Liver (tissue), 8 donors: ENCODE measurements at regions not wholly inside any gene's neighbourhood (a gene's known extent, or its start where the extent isn't known, plus 50 kb on each side); places are given as distances from the start of the nearest gene placed in this dataset.

Source experiments
- DNase-seq: peaks from one replicate; pipeline ENCODE4 v3.0.0-alpha.2; 2017; ENCODE audit warnings: low spot score
- H3K27ac ChIP-seq, 2 donors: one replicate each; pipeline ENCODE4 v1.7.0; 2013; ENCODE audit warnings: inconsistent platforms in 2 of 2, low read length in 2 of 2, control low read depth in 1 of 2, low read depth in 1 of 2, mild to moderate bottlenecking in 1 of 2
- H3K27me3 ChIP-seq, 4 donors: one replicate each; pipeline versions ENCODE4 v1.6.1 to v1.7.0; 2013; ENCODE audit warnings: low read length in 3 of 4, inconsistent platforms in 1 of 4, mild to moderate bottlenecking in 1 of 4, moderate library complexity in 1 of 4; ENCODE audit not compliant: control insufficient read depth in 4 of 4, insufficient read depth in 4 of 4
- H3K36me3 ChIP-seq, 4 donors: one replicate each; pipeline versions ENCODE4 v1.6.1 to v1.7.0; 2013; ENCODE audit warnings: low read length in 3 of 4, mild to moderate bottlenecking in 3 of 4, low read depth in 1 of 4, moderate library complexity in 1 of 4; ENCODE audit not compliant: control insufficient read depth in 4 of 4, insufficient read depth in 3 of 4
- H3K4me1 ChIP-seq, 4 donors: one replicate each; pipeline versions ENCODE4 v1.6.1 to v1.7.0; 2013; ENCODE audit warnings: low read length in 3 of 4, mild to moderate bottlenecking in 3 of 4, moderate library complexity in 1 of 4; ENCODE audit not compliant: control insufficient read depth in 4 of 4, insufficient read depth in 4 of 4
- H3K4me3 ChIP-seq, 3 donors: one replicate each; pipeline versions ENCODE4 v1.6.1 to v1.7.0; 2013; ENCODE audit warnings: low read length in 3 of 3, control low read depth in 1 of 3, low read depth in 1 of 3, mild to moderate bottlenecking in 1 of 3
- H3K9ac ChIP-seq, 2 donors: one replicate each; pipeline ENCODE4 v1.7.0; 2013; ENCODE audit warnings: low read length in 2 of 2, mild to moderate bottlenecking in 2 of 2, moderate library complexity in 2 of 2, control low read depth in 1 of 2, low read depth in 1 of 2
- H3K9me3 ChIP-seq, 4 donors: one replicate each; pipeline versions ENCODE4 v1.6.1 to v1.7.0; 2013; ENCODE audit warnings: low read length in 3 of 4; ENCODE audit not compliant: control insufficient read depth in 4 of 4
- ATF3 ChIP-seq: IDR thresholded peaks from 2 replicates; pipeline ENCODE4 v1.6.1; 2016; ENCODE audit warnings: antibody characterized with exemption
- CTCF ChIP-seq: fragments of 150-350 bp; IDR thresholded peaks from 2 replicates; pipeline ENCODE4 v1.5.1; 2017; ENCODE audit warnings: improper control_type of control experiment, low read depth, low read length; ENCODE audit not compliant: missing input control
- EGR1 ChIP-seq, 2 donors: IDR thresholded peaks; 2 replicates each; pipeline ENCODE4 v1.6.1; 2016 to 2018; ENCODE audit warnings: antibody characterized with exemption in 2 of 2, low read depth in 2 of 2
- FOXA1 ChIP-seq: IDR thresholded peaks from 2 replicates; pipeline ENCODE4 v1.6.1; 2016; ENCODE audit warnings: antibody characterized with exemption
- FOXA2 ChIP-seq: IDR thresholded peaks from 2 replicates; pipeline ENCODE4 v1.6.1; 2016; ENCODE audit warnings: antibody characterized with exemption
- GABPA ChIP-seq, 2 donors: IDR thresholded peaks in 1 of 2; conservative IDR thresholded peaks in 1 of 2; 2 replicates each; pipeline ENCODE4 v1.6.1; 2016; ENCODE audit warnings: antibody characterized with exemption in 2 of 2, mild to moderate bottlenecking in 1 of 2, moderate library complexity in 1 of 2
- HNF4A ChIP-seq, 2 donors: conservative IDR thresholded peaks; 2 replicates each; pipeline ENCODE4 v1.6.1; 2016; ENCODE audit warnings: antibody characterized with exemption in 2 of 2, mild to moderate bottlenecking in 2 of 2
- HNF4G ChIP-seq: IDR thresholded peaks from 2 replicates; pipeline ENCODE4 v1.6.1; 2016; ENCODE audit warnings: antibody characterized with exemption
- JUND ChIP-seq, 2 donors: IDR thresholded peaks; 2 replicates each; pipeline ENCODE4 v1.6.1; 2016; ENCODE audit warnings: antibody characterized with exemption in 2 of 2
- MAX ChIP-seq: IDR thresholded peaks from 2 replicates; pipeline ENCODE4 v1.6.1; 2016; ENCODE audit warnings: antibody characterized with exemption
- NR2F2 ChIP-seq: IDR thresholded peaks from 2 replicates; pipeline ENCODE4 v1.6.1; 2016; ENCODE audit warnings: antibody characterized with exemption
- RAD21 ChIP-seq, 2 donors: IDR thresholded peaks; 2 replicates each; pipeline ENCODE4 v1.6.1; 2016; ENCODE audit warnings: antibody characterized with exemption in 2 of 2, mild to moderate bottlenecking in 2 of 2
- REST ChIP-seq: IDR thresholded peaks from 2 replicates; pipeline ENCODE4 v1.6.1; 2016; ENCODE audit warnings: antibody characterized with exemption, mild to moderate bottlenecking
- RXRA ChIP-seq, 2 donors: IDR thresholded peaks; 2 replicates each; pipeline ENCODE4 v1.6.1; 2017 to 2018; ENCODE audit warnings: antibody characterized with exemption in 2 of 2, mild to moderate bottlenecking in 1 of 2
- SP1 ChIP-seq: IDR thresholded peaks from 2 replicates; pipeline ENCODE4 v1.6.1; 2018; ENCODE audit warnings: antibody characterized with exemption, mild to moderate bottlenecking
- TAF1 ChIP-seq: conservative IDR thresholded peaks from 2 replicates; pipeline ENCODE4 v1.6.1; 2016; ENCODE audit warnings: antibody characterized with exemption, mild to moderate bottlenecking
- YY1 ChIP-seq: IDR thresholded peaks from 2 replicates; pipeline ENCODE4 v1.6.1; 2016; ENCODE audit warnings: antibody characterized with exemption, mild to moderate bottlenecking
- ZBTB33 ChIP-seq: IDR thresholded peaks from 2 replicates; pipeline ENCODE4 v1.6.1; 2016; ENCODE audit warnings: antibody characterized with exemption
- WGBS: extraction: QIAGEN DNeasy Blood & Tissue Kit; methylation state at CpG from one replicate; pipeline ENCODE4 v1.1.7; 2013; 5-methylcytosine and 5-hydroxymethylcytosine counted together
- donor health status: healthy.
- donor health status: healthy.
- donor health status: healthy.
- donor health status: healthy.
- donor health status: healthy.

GRCh38 chr5:87686018-87686417 lies 273.3 kb upstream of the CCNH start:
- no peak for TF ChIP-seq JUND (IDR thresholded peaks at IDR 0.05)
- TF ChIP-seq RXRA (IDR thresholded peaks at IDR 0.05) = no peak
- no peak for TF ChIP-seq RAD21 (IDR thresholded peaks at IDR 0.05)
- no peak for TF ChIP-seq MAX
- TF ChIP-seq ZBTB33 = no peak
- TF ChIP-seq YY1 = no peak
- TF ChIP-seq HNF4A (conservative IDR thresholded peaks at IDR 0.05) = no peak
- TF ChIP-seq TAF1 = no peak
- TF ChIP-seq NR2F2 = no peak
- TF ChIP-seq REST = no peak
- no peak for TF ChIP-seq GABPA (IDR thresholded peaks at IDR 0.05 in 1 of 2, conservative IDR thresholded peaks at IDR 0.05 in 1 of 2)
- no peak for TF ChIP-seq FOXA2
- no peak for TF ChIP-seq ATF3
- TF ChIP-seq FOXA1 = no peak
- no peak for TF ChIP-seq SP1
- TF ChIP-seq CTCF = no peak
- TF ChIP-seq HNF4G = no peak
- TF ChIP-seq EGR1 (IDR thresholded peaks at IDR 0.05; ENCODE audit: low read depth in 2 of 2) = no peak
- H3K4me3 ChIP-seq = no peak overlapping the region
- no peaks in the 10 kb centered on the region for H3K36me3 ChIP-seq
- DNase-seq = no peak
- no peak overlapping the region for H3K9ac ChIP-seq
- H3K9me3 ChIP-seq = no peaks in the 10 kb centered on the region
- no peaks in the 10 kb centered on the region for H3K4me1 ChIP-seq
- no peak overlapping the region for H3K27ac ChIP-seq
- no peaks in the 10 kb centered on the region for H3K27me3 ChIP-seq

GRCh38 chr5:87674235-87674634 lies 261.5 kb upstream of the CCNH start:
- 52% methylated on average over 2 of the region's 2 CpGs for WGBS
- Histone ChIP-seq H3K4me1 (no peaks in the 10 kb centered on the region), H3K27ac (no peak overlapping the region), H3K27me3 (peaks cover 0 to 3% (median 0%) of the 10 kb centered on the region in 4 donors), H3K9ac (no peak overlapping the region), H3K36me3 (no peaks in the 10 kb centered on the region), H3K9me3 (no peaks in the 10 kb centered on the region), H3K4me3 (no peak overlapping the region)
- DNase-seq = no peak
- TF ChIP-seq ZBTB33 = no peak
- TF ChIP-seq FOXA1 = no peak
- no peak for TF ChIP-seq MAX
- TF ChIP-seq ATF3 = no peak
- TF ChIP-seq JUND (IDR thresholded peaks at IDR 0.05) = no peak
- TF ChIP-seq TAF1 = no peak
- no peak for TF ChIP-seq HNF4A (conservative IDR thresholded peaks at IDR 0.05)
